GM12873 (cell line): ENCODE measurements at regions not wholly inside any gene's neighbourhood (a gene's known extent, or its start where the extent isn't known, plus 50 kb on each side); places are given as distances from the start of the nearest gene placed in this dataset.

Experiments used
- CTCF ChIP-seq: IDR thresholded peaks from 2 replicates; pipeline ENCODE4 v1.5.1; 2012; ENCODE audit warnings: low read depth, mild to moderate bottlenecking, moderate library complexity, low read length, control low read depth; ENCODE audit not compliant: insufficient read depth; ENCODE audit errors: missing control alignments

- TF ChIP-seq CTCF, result peak; percentile 34
Observed at GRCh38 chr2:59754011-59754735, 799.3 kb downstream of the BCL11A start.

GRCh38 chr2:59752512-59752911 is 800.9 kb downstream of the BCL11A start:
- no peak for TF ChIP-seq CTCF

DNA sequence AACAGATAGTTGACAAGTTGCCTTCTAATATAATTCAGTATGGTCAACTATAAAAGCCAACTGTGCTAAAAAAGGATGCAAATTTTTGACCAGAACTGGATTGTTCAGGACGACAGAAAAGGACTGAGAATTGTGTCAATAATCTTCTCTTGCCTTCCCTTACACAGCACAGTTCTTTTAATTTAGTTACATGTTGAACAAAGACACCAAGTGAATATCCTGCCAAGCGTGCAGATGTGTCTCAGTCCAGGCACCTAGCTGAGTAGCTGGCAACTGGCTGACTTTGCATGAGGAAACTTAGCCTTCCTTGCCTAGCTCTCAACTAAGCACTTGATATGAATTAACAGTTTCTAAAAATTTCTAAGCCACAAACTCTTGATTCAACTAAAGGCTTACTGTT is 801.4 kb downstream of the BCL11A start:
- TF ChIP-seq CTCF, result no peak

DNA sequence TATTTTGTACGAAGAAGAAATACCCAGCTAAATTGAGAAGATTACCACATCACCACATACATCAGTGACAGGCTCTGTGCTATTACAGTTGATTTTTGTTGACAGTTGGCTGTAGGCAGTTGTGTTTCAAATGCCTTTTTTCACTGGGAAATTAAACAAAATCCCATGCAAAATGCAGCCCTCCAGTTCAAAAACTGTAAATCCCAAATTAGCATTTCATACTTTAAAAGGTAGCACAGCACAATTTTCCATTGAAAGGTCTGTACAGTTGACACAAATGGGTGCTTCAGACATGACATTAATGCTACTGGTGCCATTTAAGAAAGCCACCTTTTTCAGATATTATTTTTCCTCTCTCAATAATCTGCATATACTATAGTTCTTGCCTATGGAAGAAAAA is 807.2 kb downstream of the BCL11A start:
- no peak for TF ChIP-seq CTCF

- TF ChIP-seq CTCF, result no peak
Observed at GRCh38 chr2:59745085-59745484, 808.4 kb downstream of the BCL11A start.

DNA sequence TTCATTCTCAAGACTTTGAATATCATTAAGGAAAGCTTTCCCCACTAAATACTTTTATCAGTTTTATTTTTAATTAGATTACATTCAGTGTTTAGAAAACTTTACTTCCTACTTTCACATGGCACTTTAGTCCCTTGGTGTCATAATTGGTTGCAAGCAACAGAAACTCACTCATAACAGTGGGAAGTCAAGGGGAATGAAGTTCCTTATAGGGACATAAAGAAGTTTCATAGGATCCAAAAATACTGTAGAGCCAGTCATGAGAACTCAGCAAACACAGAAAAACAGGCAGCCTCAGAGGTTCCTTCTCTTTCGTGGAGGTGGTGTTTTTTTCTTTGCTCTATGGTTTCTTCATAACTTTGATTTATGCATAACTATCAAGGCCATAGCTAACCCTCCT is 809.0 kb downstream of the BCL11A start:
- TF ChIP-seq CTCF, result no peak

DNA sequence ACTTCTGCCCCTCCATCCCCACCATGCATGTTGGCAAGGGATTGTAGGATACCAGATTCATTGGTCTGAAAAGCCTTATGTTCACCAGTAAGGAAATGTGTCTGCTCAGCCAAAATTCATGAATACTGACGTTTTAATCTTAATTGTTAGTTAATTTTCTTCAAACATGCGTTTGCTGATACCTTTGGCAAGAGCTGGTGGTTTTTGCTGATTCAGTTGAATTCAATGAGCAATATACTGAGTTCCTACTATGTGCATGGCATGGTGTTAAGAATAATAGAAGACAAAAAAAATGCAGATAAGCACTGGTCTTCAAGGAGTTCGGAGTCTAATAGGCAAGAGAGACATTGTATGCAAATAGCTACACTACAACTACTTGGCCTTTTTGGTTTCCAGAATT is 811.6 kb downstream of the BCL11A start:
- no peak for TF ChIP-seq CTCF

DNA sequence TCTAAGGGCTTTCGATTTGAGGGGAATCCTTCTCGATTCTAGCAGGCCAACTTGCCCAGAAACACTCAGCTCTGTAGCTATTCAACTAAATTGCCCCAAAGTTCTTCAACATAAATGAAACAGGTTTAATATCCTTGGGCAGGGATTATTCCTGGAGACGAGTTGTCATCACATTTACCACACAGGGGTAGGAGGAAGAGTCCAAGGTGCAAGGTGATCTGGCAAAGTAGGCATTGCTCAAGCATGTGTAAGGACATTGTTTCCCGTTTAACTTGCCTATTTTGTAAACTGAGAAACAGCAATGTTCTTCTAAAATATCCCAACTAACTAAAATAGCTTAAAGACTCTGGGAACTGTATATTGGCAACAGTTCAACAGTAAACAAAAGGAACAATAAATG is 814.3 kb downstream of the BCL11A start:
- TF ChIP-seq CTCF, result no peak
